ENCODE measurements at regions not wholly inside any gene's neighbourhood (a gene's known extent, or its start where the extent isn't known, plus 50 kb on each side); places are given as distances from the start of the nearest gene placed in this dataset.

- H3K36me3 ChIP-seq (ENCODE audit: insufficient read depth in 1 of 2, low read depth in 1 of 2) = no peaks in the 10 kb centered on the region
- H3K27ac ChIP-seq = no peak overlapping the region
- no peak for TF ChIP-seq CTCF (IDR thresholded peaks at IDR 0.05)
- no peaks in the 10 kb centered on the region for H3K9me3 ChIP-seq
- intact Hi-C loops (cut with DNase I) = no loop called here
- H3K4me1 ChIP-seq = no peaks in the 10 kb centered on the region
- DNase-seq (no peak), ATAC-seq (no peak)
- no peaks in the 10 kb centered on the region for H3K27me3 ChIP-seq (ENCODE audit: insufficient read depth in 3 of 3, low read length in 2 of 3)
- H3K4me3 ChIP-seq = no peak overlapping the region
- 63 to 80% (median 72%) methylated on average over 6 of the region's 6 CpGs for WGBS, 3 donors
These were observed 270.2 kb upstream of the PRDM1 start for GRCh38 chr6:105815661-105816555.

GRCh38 chr6:105814745-105815536 is 271.2 kb upstream of the PRDM1 start:
- 97% methylated on average over 3 of the region's 3 CpGs for WGBS, 3 donors
- DNase-seq (no peak), ATAC-seq (no peak)
- no peak overlapping the region for H3K4me3 ChIP-seq
- no peaks in the 10 kb centered on the region for H3K9me3 ChIP-seq
- H3K4me1 ChIP-seq = peaks cover 8% of the 10 kb centered on the region
- intact Hi-C loops (cut with DNase I) = no loop called here
- H3K27ac ChIP-seq = no peak overlapping the region
- no peak for TF ChIP-seq CTCF (IDR thresholded peaks at IDR 0.05)
- H3K27me3 ChIP-seq (ENCODE audit: insufficient read depth in 3 of 3, low read length in 2 of 3) = no peaks in the 10 kb centered on the region
- no peaks in the 10 kb centered on the region for H3K36me3 ChIP-seq (ENCODE audit: insufficient read depth in 1 of 2, low read depth in 1 of 2)

DNA sequence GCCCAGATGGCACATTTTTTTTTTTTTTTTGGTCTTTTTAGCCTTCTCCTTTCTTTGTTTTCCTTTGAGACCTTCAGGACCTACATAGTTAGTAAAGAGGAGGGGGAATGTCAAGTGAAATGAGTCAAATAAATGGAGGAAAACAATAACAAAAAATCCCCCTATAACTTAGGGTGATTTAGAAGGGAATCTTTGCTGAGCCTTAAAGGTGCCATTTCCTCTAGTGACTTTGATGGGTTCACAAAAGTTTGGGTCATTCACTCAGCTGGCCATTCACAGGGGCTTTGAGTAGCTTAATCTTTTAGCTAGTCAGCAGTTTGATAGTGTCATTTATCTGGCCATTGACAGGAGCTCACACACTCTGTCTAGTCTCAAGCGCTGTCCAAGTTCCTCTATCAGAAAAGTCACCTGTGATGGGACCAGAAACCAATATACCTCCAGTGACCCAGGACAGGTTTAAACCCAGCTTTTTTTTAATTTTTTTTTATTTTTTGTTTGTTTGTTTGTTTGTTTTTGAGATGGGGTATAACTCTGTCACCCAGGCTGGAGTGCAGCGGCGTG is 275.1 kb upstream of the PRDM1 start:
- Histone ChIP-seq H3K36me3 (ENCODE audit: insufficient read depth in 1 of 2, low read depth in 1 of 2) (no peaks in the 10 kb centered on the region), H3K4me1 (peaks cover 10% of the 10 kb centered on the region), H3K9me3 (no peaks in the 10 kb centered on the region), H3K27me3 (ENCODE audit: insufficient read depth in 3 of 3, low read length in 2 of 3) (no peaks in the 10 kb centered on the region), H3K4me3 (no peak overlapping the region), H3K27ac (no peak overlapping the region)
- TF ChIP-seq CTCF (IDR thresholded peaks at IDR 0.05) = no peak
- no peak for DNase-seq
- ATAC-seq = peak in 2 of 4 donors; percentile 10 to 11
- 52 to 83% (median 56%) methylated on average over 3 of the region's 3 CpGs for WGBS, 3 donors
- intact Hi-C loops (cut with DNase I) = no loop called here

GRCh38 chr6:105810105-105810921 is 275.8 kb upstream of the PRDM1 start:
- WGBS, 3 donors = 23 to 31% (median 24%) methylated on average over 4 of the region's 4 CpGs

More at GRCh38 chr6:105810105-105810921, 275.8 kb upstream of the PRDM1 start:
- Histone ChIP-seq H3K4me3 (no peak overlapping the region), H3K36me3 (ENCODE audit: insufficient read depth in 1 of 2, low read depth in 1 of 2) (no peaks in the 10 kb centered on the region), H3K4me1 (peaks cover 10% of the 10 kb centered on the region), H3K27ac (no peak overlapping the region), H3K9me3 (no peaks in the 10 kb centered on the region), H3K27me3 (ENCODE audit: insufficient read depth in 3 of 3, low read length in 2 of 3) (no peaks in the 10 kb centered on the region)
- DNase-seq (peak; percentile 27 to 56), ATAC-seq (peak in 3 of 4 donors; percentile 43 to 72 (median 57))
- no peak for TF ChIP-seq CTCF (IDR thresholded peaks at IDR 0.05)
- intact Hi-C loops (cut with DNase I) = no loop called here

All from psoas muscle (tissue), 7 donors.